GM12875 (cell line): ENCODE measurements at regions not wholly inside any gene's neighbourhood (a gene's known extent, or its start where the extent isn't known, plus 50 kb on each side); places are given as distances from the start of the nearest gene placed in this dataset.

Experiments used
- H3K4me3 ChIP-seq: one replicate; pipeline ENCODE4 v1.5.1; 2011; ENCODE audit warnings: low read depth, low read length, control low read depth
- TF ChIP-seq, protein P1 (sequence below): IDR thresholded peaks from 2 replicates; pipeline ENCODE4 v1.5.1; 2011; ENCODE audit warnings: low read depth, mild to moderate bottlenecking, control low read depth, inconsistent platforms, low read length, moderate library complexity, borderline replicate concordance; ENCODE audit not compliant: insufficient read depth

- H3K4me3 ChIP-seq = no peak overlapping the region
- TF ChIP-seq, protein P1, sequence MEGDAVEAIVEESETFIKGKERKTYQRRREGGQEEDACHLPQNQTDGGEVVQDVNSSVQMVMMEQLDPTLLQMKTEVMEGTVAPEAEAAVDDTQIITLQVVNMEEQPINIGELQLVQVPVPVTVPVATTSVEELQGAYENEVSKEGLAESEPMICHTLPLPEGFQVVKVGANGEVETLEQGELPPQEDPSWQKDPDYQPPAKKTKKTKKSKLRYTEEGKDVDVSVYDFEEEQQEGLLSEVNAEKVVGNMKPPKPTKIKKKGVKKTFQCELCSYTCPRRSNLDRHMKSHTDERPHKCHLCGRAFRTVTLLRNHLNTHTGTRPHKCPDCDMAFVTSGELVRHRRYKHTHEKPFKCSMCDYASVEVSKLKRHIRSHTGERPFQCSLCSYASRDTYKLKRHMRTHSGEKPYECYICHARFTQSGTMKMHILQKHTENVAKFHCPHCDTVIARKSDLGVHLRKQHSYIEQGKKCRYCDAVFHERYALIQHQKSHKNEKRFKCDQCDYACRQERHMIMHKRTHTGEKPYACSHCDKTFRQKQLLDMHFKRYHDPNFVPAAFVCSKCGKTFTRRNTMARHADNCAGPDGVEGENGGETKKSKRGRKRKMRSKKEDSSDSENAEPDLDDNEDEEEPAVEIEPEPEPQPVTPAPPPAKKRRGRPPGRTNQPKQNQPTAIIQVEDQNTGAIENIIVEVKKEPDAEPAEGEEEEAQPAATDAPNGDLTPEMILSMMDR = no peak
Observed at GRCh38 chr6:133583907-133584427, 304.9 kb upstream of the TCF21 start.

- TF ChIP-seq, protein P1 = no peak
- H3K4me3 ChIP-seq = no peak overlapping the region
Observed at GRCh38 chr6:133584823-133585222, 304.1 kb upstream of the TCF21 start.

GRCh38 chr6:133585978-133586377 lies 302.9 kb upstream of the TCF21 start:
- TF ChIP-seq, protein P1 = no peak
- H3K4me3 ChIP-seq = no peak overlapping the region

GRCh38 chr6:133587546-133588160 lies 301.3 kb upstream of the TCF21 start:
- no peak overlapping the region for H3K4me3 ChIP-seq
- TF ChIP-seq, protein P1 = no peak

- TF ChIP-seq, protein P1 = no peak
- H3K4me3 ChIP-seq = no peak overlapping the region
Observed at GRCh38 chr6:133590196-133590595, 298.7 kb upstream of the TCF21 start.

DNA sequence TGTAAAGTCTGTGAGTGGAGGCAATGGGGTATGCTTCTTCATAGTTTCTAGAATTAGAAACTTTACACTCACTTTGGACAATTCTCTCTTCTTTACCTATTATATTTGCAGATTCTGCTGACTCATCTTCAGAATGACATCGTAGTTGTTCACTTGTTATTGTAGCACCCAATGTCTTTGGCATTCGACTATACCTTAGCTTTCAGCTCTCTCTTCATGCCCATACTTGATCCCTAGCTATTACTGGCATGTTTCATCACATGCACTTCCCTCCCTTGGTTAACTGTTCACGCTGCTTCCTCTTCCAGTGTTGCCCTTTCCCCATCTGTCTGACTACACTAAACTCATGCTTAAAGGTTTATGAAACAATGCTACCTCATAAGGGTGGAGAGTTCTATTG lies 298.1 kb upstream of the TCF21 start:
- TF ChIP-seq, protein P1 = no peak
- no peak overlapping the region for H3K4me3 ChIP-seq

DNA sequence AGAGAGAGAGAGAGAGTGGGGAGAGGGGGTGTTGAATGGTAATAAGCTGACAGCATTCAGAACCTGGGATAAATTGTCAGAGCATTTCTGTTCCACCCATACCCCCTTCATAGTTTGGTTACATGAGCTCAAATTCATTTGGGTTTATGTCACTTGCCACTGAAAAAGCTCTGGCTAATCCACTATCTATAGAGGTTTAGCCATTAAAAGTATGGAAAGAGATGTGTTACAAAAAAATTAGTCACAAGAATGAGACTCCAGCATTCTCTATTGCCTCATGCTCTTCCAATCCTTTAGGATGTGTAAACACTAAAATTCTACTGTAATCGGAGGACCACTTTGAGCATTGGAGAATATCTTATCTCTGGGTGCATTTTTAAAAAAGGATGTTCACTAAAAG lies 297.6 kb upstream of the TCF21 start:
- TF ChIP-seq, protein P1 = no peak
- no peak overlapping the region for H3K4me3 ChIP-seq
